MCF 10A (cell line): ENCODE measurements at regions not wholly inside any gene's neighbourhood (a gene's known extent, or its start where the extent isn't known, plus 50 kb on each side); places are given as distances from the start of the nearest gene placed in this dataset.

Experiments used
- BruUV-seq: library from RNA; stranded (reverse); fragments of 400-500 nt; replicated peaks from 2 replicates; lab custom pipeline; 2021; lab: Mats Ljungman, UMichigan
- CTCF ChIA-PET: fragments of 300-600 bp; sonication (Branson Sonifier 250); formaldehyde crosslinking; extraction: SDS; loops from one replicate; lab custom pipeline; 2021; ENCODE audit warnings: antibody characterized with exemption, inconsistent platforms; lab: Yijun Ruan, JAX
- POLR2A ChIA-PET: fragments of 300-600, 350-650 bp; sonication (Branson Sonifier 250); formaldehyde crosslinking; extraction: SDS; loops from one replicate; lab custom pipeline; 2020; ENCODE audit warnings: antibody characterized with exemption, inconsistent platforms; lab: Yijun Ruan, JAX
- DNase-seq: peaks from one replicate; pipeline ENCODE4 v3.0.0-alpha.2; 2018; ENCODE audit not compliant: unreplicated experiment
- H3K27ac Mint-ChIP-seq: one replicate; pipeline ENCODE4 v1.8.0; 2022; ENCODE audit warnings: mild to moderate bottlenecking, low read depth, mixed read lengths; ENCODE audit not compliant: unreplicated experiment
- H3K27me3 Mint-ChIP-seq: one replicate; pipeline ENCODE4 v1.8.0; 2022; ENCODE audit warnings: mixed read lengths; ENCODE audit not compliant: insufficient read depth, unreplicated experiment
- H3K36me3 Mint-ChIP-seq: one replicate; pipeline ENCODE4 v1.8.0; 2022; ENCODE audit warnings: mild to moderate bottlenecking, moderate library complexity, mixed read lengths; ENCODE audit not compliant: insufficient read depth, unreplicated experiment
- H3K4me1 Mint-ChIP-seq: one replicate; pipeline ENCODE4 v1.8.0; 2022; ENCODE audit warnings: mixed read lengths; ENCODE audit not compliant: insufficient read depth, unreplicated experiment
- H3K4me3 Mint-ChIP-seq: one replicate; pipeline ENCODE4 v1.8.0; 2022; ENCODE audit warnings: mild to moderate bottlenecking, moderate library complexity, mixed read lengths; ENCODE audit not compliant: unreplicated experiment
- H3K9me3 Mint-ChIP-seq: one replicate; pipeline ENCODE4 v1.8.0; 2022; ENCODE audit warnings: mixed read lengths; ENCODE audit not compliant: unreplicated experiment
- intact Hi-C: fragments of 100-400 bp; cut with micrococcal nuclease; formaldehyde crosslinking; loops from 2 replicates; pipeline ENCODE4 v1.14.1; 2022
- TF ChIP-seq, protein P1 (sequence below): fragments of 200-600 bp; IDR thresholded peaks from one replicate; pipeline ENCODE4 v1.8.0; 2022; ENCODE audit warnings: antibody characterized with exemption, mild to moderate bottlenecking; ENCODE audit not compliant: unreplicated experiment

DNA sequence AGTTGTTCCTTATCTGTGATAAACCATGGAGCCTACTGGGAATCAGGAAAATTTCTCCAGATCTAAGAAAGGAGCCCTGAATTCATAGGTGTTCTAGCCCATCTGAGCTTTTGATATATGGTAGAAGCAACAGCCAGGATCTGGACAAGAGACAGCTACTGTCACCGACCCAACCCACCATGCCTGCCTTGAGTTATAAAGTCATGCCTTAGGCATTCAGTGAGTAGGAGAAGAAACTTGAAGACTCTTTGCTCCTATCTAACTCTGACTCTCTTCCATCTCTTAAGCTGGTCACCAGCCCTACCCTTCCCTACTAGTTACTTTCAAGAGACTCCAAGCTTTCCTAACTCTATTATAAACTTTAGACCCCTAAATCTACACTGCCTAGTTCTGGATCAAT lies 83.9 kb upstream of the FAM9B start:
- no peaks in the 10 kb centered on the region for H3K4me1 Mint-ChIP-seq
- DNase-seq = no peak
- peaks cover 17% of the 10 kb centered on the region for H3K9me3 Mint-ChIP-seq
- TF ChIP-seq, protein P1, sequence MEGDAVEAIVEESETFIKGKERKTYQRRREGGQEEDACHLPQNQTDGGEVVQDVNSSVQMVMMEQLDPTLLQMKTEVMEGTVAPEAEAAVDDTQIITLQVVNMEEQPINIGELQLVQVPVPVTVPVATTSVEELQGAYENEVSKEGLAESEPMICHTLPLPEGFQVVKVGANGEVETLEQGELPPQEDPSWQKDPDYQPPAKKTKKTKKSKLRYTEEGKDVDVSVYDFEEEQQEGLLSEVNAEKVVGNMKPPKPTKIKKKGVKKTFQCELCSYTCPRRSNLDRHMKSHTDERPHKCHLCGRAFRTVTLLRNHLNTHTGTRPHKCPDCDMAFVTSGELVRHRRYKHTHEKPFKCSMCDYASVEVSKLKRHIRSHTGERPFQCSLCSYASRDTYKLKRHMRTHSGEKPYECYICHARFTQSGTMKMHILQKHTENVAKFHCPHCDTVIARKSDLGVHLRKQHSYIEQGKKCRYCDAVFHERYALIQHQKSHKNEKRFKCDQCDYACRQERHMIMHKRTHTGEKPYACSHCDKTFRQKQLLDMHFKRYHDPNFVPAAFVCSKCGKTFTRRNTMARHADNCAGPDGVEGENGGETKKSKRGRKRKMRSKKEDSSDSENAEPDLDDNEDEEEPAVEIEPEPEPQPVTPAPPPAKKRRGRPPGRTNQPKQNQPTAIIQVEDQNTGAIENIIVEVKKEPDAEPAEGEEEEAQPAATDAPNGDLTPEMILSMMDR = no peak
- no TSS peak for BruUV-seq
- POLR2A ChIA-PET = no interaction called here
- H3K36me3 Mint-ChIP-seq = no peaks in the 10 kb centered on the region
- H3K27me3 Mint-ChIP-seq = no peaks in the 10 kb centered on the region
- CTCF ChIA-PET = no interaction called here
- no peak overlapping the region for H3K4me3 Mint-ChIP-seq
- H3K27ac Mint-ChIP-seq = no peak overlapping the region
- intact Hi-C loops = no loop called here

DNA sequence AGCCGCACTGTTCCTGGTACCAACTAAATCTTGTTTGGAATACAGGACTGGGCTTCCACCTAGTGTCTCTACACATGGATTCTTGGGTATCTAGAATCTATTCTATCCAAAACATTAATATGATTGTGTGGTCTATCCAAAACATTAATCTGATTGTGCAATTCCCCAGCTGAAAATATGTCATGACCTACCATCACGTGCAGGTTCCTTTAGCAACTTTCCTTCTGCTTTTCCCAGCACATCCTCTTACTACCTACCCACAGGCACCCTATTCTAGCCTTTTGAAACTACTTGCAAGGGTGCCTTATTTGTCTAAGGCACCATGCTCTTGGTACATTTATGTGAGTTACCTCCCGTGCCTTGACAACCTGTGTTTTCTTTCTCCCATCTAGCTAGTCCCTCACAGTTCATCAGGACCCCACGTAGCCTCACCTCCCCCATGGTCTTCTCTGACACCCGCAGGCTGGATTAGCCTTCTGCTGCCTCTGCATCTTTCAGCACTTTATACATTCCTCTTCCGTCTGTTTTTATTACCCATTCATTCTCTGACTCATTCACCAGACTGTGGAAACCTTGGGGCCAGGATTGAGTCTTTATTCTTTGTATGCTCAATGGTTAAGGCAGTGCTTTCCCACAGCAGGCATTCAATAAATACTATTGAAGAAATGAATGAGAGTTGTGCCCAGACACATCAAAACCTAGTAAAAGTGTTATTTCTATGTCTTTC lies 88.8 kb upstream of the FAM9B start:
- CTCF ChIA-PET = no interaction called here
- no TSS peak for BruUV-seq
- POLR2A ChIA-PET = no interaction called here
- H3K27ac Mint-ChIP-seq = no peak overlapping the region
- TF ChIP-seq, protein P1 = no peak
- no peaks in the 10 kb centered on the region for H3K4me1 Mint-ChIP-seq
- intact Hi-C loops = no loop called here
- H3K36me3 Mint-ChIP-seq = no peaks in the 10 kb centered on the region
- no peak overlapping the region for H3K4me3 Mint-ChIP-seq
- H3K27me3 Mint-ChIP-seq = no peaks in the 10 kb centered on the region
- no peak for DNase-seq
- peaks cover 21% of the 10 kb centered on the region for H3K9me3 Mint-ChIP-seq

DNA sequence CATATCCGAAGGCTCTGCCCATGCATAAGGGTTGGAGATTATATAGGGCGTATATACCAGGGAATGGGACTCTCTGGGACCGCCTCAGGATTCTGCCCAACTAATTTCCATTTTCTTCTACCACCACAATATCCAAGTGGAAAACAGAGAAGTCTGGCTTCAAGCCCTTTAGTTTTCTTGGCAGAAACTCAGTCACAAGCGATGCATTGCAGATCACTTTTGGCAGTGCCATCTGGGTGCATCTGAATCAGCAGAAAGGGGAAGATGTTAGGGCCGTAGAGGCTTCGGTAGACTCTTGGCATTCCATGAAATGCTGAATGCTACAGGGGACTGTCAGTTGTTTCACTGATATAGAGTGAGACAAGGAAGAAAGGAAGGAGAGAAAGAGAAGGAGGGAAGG lies 94.1 kb upstream of the FAM9B start:
- intact Hi-C loops = no loop called here
- no peaks in the 10 kb centered on the region for H3K27me3 Mint-ChIP-seq
- H3K36me3 Mint-ChIP-seq = no peaks in the 10 kb centered on the region
- ChIA-PET POLR2A (no interaction called here), CTCF (no interaction called here)
- TF ChIP-seq, protein P1 = no peak
- H3K9me3 Mint-ChIP-seq = peaks cover 10% of the 10 kb centered on the region
- no peak for DNase-seq
- H3K4me1 Mint-ChIP-seq = no peaks in the 10 kb centered on the region
- no peak overlapping the region for H3K27ac Mint-ChIP-seq
- no TSS peak for BruUV-seq
- no peak overlapping the region for H3K4me3 Mint-ChIP-seq

DNA sequence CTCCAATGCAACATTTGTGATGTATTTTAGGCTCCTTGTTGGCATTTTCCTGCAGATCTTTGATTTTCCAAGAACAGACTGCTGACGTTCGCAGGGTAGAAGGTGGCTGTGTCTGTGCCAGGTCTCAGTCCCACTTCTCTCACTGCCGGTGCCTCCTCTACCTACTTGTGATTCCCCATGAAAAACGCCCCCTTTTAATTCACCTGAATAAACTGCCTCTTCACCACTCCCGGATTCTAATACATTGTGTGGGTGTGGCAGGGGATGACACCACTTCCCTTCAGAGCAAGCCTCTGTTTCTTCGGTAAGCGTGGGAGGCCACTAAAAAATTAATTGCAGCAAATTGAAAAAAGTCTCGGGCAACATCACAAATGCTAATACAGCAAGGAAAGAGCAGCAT lies 96.1 kb upstream of the FAM9B start:
- TF ChIP-seq, protein P1 = no peak
- Mint-ChIP-seq H3K9me3 (peaks cover 7% of the 10 kb centered on the region), H3K27me3 (no peaks in the 10 kb centered on the region), H3K27ac (no peak overlapping the region), H3K4me1 (no peaks in the 10 kb centered on the region), H3K36me3 (no peaks in the 10 kb centered on the region), H3K4me3 (no peak overlapping the region)
- intact Hi-C loops = no loop called here
- CTCF ChIA-PET = no interaction called here
- no peak for DNase-seq
- BruUV-seq = no TSS peak
- POLR2A ChIA-PET = interaction anchor here (1.0 kb wide), 1 partner anchor 11 kb away, joined by 3 read pairs; no protein-coding TSS in a partner anchor
